ENCODE measurements at regions not wholly inside any gene's neighbourhood (a gene's known extent, or its start where the extent isn't known, plus 50 kb on each side); places are given as distances from the start of the nearest gene placed in this dataset.

DNA sequence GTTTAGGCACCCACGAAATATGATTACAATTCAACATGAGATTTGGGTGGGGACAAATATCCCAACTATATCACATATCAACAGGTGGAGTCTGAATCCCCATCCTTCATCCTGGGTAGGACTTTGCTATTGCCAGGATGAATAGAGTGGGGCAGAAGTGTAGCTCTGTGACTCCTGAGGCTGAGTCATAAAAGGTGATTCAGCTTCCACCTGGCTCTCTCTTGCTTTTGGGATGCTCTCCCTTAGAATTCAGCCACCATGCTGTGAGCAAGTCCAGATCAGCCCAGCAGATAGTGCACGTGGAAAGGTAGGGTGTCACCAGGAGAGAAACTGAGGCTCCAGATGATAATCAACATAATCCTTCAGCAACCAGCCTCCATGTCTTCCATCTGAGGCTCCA lies 193.8 kb upstream of the BCOR start:
- Mint-ChIP-seq H3K36me3 (ENCODE audit: low read depth) (no peaks in the 10 kb centered on the region), H3K9me3 (no peaks in the 10 kb centered on the region), H3K4me1 (no peaks in the 10 kb centered on the region), H3K27ac (no peak overlapping the region), H3K27me3 (peaks cover 1% of the 10 kb centered on the region), H3K4me3 (no peak overlapping the region)
- DNase-seq: no peak
- ChIA-PET POLR2A (no interaction called here), CTCF (no interaction called here)

DNA sequence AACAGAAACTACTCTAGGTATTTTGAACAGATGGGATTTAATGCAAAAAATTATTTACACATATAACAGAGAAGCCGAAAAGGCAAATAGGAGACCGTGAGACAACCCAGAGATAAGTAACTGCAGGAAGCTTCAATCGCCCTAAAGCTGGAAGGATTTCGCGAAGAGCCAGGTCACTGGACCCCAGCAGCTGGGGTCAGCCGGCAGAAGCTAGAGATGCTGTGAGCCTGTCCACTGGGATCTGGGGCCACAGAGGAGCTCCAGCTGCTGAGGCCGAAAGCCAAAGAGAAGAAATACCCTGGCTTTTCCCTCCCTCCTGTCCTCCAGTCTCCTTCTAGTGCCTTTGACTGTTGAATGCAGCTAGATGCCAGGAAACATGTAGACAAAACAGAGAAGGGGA lies 192.8 kb upstream of the BCOR start:
- Mint-ChIP-seq H3K4me3 (no peak overlapping the region), H3K27me3 (no peaks in the 10 kb centered on the region), H3K4me1 (no peaks in the 10 kb centered on the region), H3K27ac (no peak overlapping the region), H3K36me3 (ENCODE audit: low read depth) (no peaks in the 10 kb centered on the region), H3K9me3 (no peaks in the 10 kb centered on the region)
- DNase-seq: no peak
- CTCF ChIA-PET: no interaction called here
- POLR2A ChIA-PET: no interaction called here

DNA sequence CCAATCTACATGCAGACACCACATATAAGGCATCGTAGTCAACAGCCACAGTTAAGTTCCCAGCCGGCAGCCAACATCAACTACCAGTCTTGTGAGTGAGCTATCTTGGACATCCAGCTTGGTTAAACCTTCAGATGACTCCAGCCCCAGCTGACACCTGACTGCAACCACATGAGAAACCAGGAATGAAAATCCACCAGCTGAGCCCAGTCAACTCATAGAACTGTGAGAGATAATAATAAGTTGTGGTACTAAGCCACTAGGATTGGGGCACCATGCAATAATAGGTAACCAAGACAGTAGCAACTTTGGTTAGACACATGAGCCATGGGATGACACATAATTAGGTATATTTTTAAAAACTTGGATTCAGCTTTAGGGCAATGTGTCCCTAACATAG lies 188.1 kb upstream of the BCOR start:
- peaks cover 13% of the 10 kb centered on the region for H3K4me1 Mint-ChIP-seq
- peaks cover 3% of the 10 kb centered on the region for H3K36me3 Mint-ChIP-seq (ENCODE audit: low read depth)
- peaks cover 8% of the 10 kb centered on the region for H3K9me3 Mint-ChIP-seq
- ChIA-PET CTCF (no interaction called here), POLR2A (no interaction called here)
- peaks cover 7% of the 10 kb centered on the region for H3K27me3 Mint-ChIP-seq
- H3K27ac Mint-ChIP-seq: no peak overlapping the region
- no peak for DNase-seq
- H3K4me3 Mint-ChIP-seq: no peak overlapping the region

DNA sequence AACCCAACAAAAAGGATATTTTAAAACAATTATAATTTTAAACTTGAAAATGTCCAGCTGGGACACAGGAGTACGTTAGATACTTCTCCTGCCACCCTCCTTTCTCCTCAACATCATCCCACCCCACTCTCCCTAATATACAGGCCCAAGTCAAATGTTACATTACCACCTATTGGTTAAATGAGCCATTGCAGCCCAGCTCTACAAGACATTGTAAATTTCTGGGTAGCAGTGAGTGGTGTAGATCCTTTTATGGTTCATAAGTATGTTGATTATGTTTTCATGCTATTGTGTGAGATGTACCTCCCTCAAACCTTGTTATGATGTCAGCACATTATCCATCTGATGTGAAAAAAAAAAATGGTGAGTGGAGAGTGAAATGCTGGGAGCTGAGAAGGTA lies 187.1 kb upstream of the BCOR start:
- no peak overlapping the region for H3K4me3 Mint-ChIP-seq
- peaks cover 20% of the 10 kb centered on the region for H3K4me1 Mint-ChIP-seq
- DNase-seq: no peak
- ChIA-PET CTCF (no interaction called here), POLR2A (no interaction called here)
- peaks cover 3% of the 10 kb centered on the region for H3K36me3 Mint-ChIP-seq (ENCODE audit: low read depth)
- H3K27me3 Mint-ChIP-seq: peaks cover 7% of the 10 kb centered on the region
- H3K27ac Mint-ChIP-seq: no peak overlapping the region
- peaks cover 8% of the 10 kb centered on the region for H3K9me3 Mint-ChIP-seq

DNA sequence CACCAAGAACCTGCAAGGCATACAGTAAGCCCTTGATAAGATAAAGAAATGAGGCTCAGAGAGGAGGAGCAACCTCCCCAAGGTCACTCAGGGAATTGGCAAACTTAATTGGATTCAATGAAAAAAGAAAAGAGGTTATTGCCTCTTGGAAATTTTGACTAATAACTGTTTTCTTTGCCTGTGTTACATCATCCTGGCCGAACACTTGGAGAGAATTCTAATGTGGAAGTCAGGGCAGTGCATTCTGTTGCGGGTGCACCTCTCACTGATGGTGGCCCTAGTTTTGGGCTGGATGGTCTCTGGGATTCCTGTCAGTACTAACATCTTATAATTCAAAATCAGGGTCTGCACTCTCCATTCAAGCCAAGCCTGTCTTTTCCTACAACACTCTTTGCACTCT lies 186.2 kb upstream of the BCOR start:
- DNase-seq: no peak
- Mint-ChIP-seq H3K36me3 (ENCODE audit: low read depth) (peaks cover 3% of the 10 kb centered on the region), H3K9me3 (peaks cover 8% of the 10 kb centered on the region), H3K4me1 (peaks cover 28% of the 10 kb centered on the region), H3K27me3 (peaks cover 7% of the 10 kb centered on the region), H3K27ac (no peak overlapping the region), H3K4me3 (no peak overlapping the region)
- ChIA-PET POLR2A (no interaction called here), CTCF (no interaction called here)

DNA sequence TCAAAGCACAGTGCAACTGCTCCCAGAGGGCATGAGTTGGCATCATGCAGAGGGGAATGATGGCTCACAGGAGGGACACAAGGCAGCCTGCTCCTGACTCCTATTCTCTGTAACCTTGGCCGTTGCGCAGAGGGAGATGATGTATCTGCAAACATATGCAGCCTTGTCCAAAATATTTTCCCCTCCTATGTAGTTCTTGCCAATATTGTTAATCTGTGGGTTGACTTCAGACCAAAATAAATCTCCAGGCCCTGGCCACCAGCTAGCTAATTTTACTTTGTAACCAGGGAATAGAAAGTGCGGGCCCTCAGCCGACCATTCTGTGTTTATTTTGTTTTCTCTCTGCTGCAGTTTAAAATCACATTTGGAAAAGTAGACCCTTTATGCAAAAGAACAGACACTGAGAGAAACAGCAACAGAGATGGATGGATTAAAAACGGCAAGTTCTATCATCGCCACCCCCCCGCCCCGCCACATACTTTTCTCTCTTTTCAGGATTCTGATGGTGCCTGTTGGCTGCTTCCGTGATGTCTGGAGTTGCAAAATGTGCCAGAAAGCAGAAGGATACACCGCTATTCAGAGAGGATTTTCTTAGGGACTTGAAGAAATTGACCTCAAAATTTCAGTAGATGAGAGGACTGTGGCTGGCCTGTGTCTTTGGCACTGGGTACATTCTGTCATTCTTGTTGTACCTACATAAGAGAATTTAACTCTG lies 185.3 kb upstream of the BCOR start:
- DNase-seq: no peak
- Mint-ChIP-seq H3K27me3 (peaks cover 7% of the 10 kb centered on the region), H3K27ac (no peak overlapping the region), H3K9me3 (peaks cover 8% of the 10 kb centered on the region), H3K4me3 (no peak overlapping the region), H3K36me3 (ENCODE audit: low read depth) (peaks cover 3% of the 10 kb centered on the region), H3K4me1 (peaks cover 37% of the 10 kb centered on the region)
- POLR2A ChIA-PET: no interaction called here
- CTCF ChIA-PET: no interaction called here

DNA sequence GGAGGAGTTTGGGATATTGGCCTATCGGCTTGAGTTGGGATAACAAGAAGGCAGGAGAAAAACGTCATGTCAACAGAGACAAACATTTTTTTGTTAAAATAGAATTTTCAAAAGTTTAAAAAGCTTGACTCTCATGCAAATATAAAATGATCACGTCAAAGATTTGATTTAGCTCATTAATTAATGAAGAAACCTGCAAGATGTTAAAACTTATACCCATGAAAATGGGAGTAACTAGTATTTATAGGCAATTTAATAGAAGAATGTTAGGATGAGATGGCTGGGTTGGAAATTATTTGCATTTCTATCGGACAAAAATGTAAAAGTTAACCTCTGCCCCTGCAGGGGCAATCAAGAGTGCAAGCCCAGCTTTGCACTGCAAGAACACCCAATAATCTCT lies 184.6 kb upstream of the BCOR start:
- peaks cover 3% of the 10 kb centered on the region for H3K36me3 Mint-ChIP-seq (ENCODE audit: low read depth)
- H3K27ac Mint-ChIP-seq: no peak overlapping the region
- H3K27me3 Mint-ChIP-seq: peaks cover 7% of the 10 kb centered on the region
- H3K9me3 Mint-ChIP-seq: peaks cover 8% of the 10 kb centered on the region
- POLR2A ChIA-PET: no interaction called here
- H3K4me1 Mint-ChIP-seq: peaks cover 42% of the 10 kb centered on the region
- CTCF ChIA-PET: interaction anchor here (0.7 kb wide), 1 partner anchor 28 kb away, joined by 3 read pairs; no protein-coding TSS in a partner anchor
- H3K4me3 Mint-ChIP-seq: no peak overlapping the region
- no peak for DNase-seq

DNA sequence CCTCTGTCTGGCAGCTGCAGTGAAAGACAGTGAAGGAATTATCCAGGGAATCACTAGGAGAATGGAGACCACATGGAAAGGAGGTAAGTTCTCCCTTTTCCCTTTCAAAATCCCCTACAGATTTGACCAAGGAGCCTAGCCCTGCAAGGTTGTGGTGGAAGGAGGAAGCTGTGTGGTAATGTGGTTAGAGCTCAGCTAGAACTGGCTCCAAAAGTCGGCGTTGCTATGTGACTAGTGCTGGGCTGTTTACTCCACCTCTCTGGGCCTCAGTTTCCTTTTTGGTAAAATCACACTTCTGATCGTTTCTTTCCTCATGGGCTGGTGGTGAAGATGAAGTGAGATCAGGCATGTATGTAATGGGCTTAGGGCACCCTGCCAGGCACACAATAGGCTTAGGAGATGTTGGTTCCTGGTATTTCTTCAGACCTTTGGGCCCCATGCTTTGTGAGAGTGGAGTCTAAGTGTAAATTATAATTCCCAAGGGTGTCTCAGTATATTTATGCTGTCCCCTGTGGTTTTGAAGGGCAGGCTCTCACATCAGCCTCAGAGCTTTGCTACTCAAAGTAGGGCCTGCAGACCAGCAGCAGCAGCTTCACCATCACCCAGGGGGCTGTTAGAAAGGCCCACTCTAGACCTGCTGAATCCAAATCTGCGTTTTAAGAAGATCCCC lies 183.7 kb upstream of the BCOR start:
- Mint-ChIP-seq H3K27me3 (peaks cover 7% of the 10 kb centered on the region), H3K9me3 (peaks cover 8% of the 10 kb centered on the region), H3K27ac (peak overlapping the region; percentile 38), H3K4me1 (peaks cover 42% of the 10 kb centered on the region), H3K36me3 (ENCODE audit: low read depth) (peaks cover 3% of the 10 kb centered on the region), H3K4me3 (no peak overlapping the region)
- ChIA-PET CTCF (no interaction called here), POLR2A (interaction anchor here (0.9 kb wide), 1 partner anchor 79 kb away, joined by 3 read pairs; no protein-coding TSS in a partner anchor)
- DNase-seq: peak; percentile 54

DNA sequence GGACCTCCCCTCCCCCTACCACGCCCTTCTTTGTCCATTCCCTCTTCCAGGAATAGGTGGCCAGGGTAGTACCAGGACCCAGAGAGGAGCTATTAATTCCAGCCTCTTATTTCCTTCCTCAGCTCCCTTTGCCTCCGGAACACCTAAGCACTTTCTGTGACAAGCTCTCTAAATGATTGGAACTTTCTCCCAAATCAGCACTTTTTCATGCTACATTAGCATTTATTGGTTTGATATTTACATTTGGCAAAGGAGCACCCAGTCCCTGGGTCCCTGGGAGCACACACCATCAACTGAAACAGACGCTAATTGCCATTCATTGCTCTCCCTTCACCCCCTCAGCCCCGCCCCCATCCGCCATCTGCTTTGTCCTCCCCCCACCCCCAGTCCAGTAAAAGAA lies 182.0 kb upstream of the BCOR start:
- Mint-ChIP-seq H3K36me3 (ENCODE audit: low read depth) (no peaks in the 10 kb centered on the region), H3K9me3 (peaks cover 3% of the 10 kb centered on the region), H3K27ac (no peak overlapping the region), H3K27me3 (peaks cover 7% of the 10 kb centered on the region), H3K4me3 (no peak overlapping the region), H3K4me1 (peaks cover 42% of the 10 kb centered on the region)
- DNase-seq: no peak
- POLR2A ChIA-PET: interaction anchor here (1.1 kb wide), 1 partner anchor 103 kb away, joined by 3 read pairs; no protein-coding TSS in a partner anchor
- CTCF ChIA-PET: interaction anchor here (1.2 kb wide), 1 partner anchor 114 kb away, joined by 3 read pairs; no protein-coding TSS in a partner anchor

DNA sequence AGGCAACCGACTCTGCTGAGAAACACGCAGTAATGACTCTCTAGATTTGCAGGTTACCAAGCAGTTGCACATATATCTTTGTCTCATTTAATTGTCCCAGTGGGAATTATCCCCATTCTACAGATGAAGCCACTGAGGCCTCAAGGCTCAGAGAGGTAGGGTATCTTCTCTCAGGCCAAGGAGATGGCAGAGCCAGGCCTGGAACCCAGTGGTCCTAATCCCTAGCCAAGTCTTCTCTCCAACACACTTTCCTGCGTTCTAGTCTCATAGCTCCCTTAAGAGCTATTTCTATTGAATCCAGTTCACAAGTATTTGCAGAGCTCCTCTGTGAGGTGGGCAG lies 181.3 kb upstream of the BCOR start:
- no peak overlapping the region for H3K4me3 Mint-ChIP-seq
- ChIA-PET POLR2A (interaction anchor here (1.1 kb wide), 1 partner anchor 102 kb away, joined by 3 read pairs; no protein-coding TSS in a partner anchor), CTCF (interaction anchor here (1.0 to 1.6 kb wide), 2 partner anchors 10 to 189 kb away, joined by 3 to 5 read pairs; no protein-coding TSS in a partner anchor)
- H3K36me3 Mint-ChIP-seq (ENCODE audit: low read depth): no peaks in the 10 kb centered on the region
- no peak overlapping the region for H3K27ac Mint-ChIP-seq
- no peak for DNase-seq
- H3K4me1 Mint-ChIP-seq: peaks cover 42% of the 10 kb centered on the region
- peaks cover 1% of the 10 kb centered on the region for H3K9me3 Mint-ChIP-seq
- peaks cover 6% of the 10 kb centered on the region for H3K27me3 Mint-ChIP-seq

DNA sequence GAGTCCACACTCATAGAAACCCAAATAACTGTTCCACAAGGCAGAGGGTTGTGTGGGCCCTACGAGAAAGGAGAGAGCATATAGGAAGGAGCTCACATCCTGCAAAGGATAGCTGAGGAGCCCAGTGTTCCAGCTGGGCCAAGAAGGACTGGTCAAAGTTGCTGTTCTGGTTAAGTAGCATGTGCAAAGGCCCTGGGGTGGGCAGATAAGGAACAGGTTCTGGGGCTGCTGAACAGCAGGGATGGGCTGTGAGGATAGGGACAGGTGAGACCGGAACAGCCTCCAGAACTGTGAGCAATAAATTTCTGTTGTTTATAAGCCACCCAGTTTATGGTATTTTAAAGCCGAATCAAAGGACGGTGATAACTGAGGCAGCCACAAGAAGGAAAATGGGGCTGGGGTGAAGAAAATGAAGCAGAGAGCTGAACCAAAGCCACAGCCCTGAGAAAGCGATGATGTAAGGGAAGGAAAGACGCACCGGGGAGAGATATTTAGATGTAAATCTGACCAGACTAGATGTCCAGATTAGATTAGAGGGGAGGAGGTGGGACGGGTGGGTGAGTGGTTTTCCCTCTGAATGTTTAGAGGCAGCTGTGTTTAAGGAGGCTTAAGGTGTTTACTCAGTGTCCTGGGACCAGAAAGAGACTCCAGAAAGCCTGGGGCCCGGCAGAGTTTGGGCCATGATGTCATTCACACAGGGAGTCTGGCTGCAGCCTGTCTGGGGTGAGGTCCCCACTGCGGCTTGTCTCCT lies 180.8 kb upstream of the BCOR start:
- DNase-seq: peak; percentile 73
- H3K27ac Mint-ChIP-seq: peak overlapping the region; percentile 59

DNA sequence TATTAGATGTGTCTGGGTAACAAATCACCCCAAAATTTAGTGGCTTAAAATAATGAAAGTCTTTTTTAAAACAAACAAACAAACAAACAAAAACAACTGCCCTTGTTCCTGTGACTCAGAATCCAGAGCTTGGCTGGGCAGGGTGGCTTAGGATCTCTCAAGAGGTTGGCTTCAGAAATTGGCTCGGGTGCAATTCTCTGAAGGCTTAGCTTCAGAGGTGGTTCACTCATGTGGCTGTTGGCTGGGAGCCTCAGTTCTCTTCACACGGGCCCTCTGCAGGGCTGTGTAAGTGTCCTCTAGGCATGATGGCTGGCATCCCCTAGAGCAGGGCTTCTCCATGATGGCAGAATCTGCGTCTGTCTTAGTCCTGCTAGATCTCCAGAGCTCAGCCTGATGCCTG lies 179.9 kb upstream of the BCOR start:
- ChIA-PET POLR2A (no interaction called here), CTCF (interaction anchor here (0.7 to 1.6 kb wide), 2 partner anchors 191 to 512 kb away, joined by 5 read pairs; no protein-coding TSS in a partner anchor)
- peaks cover 42% of the 10 kb centered on the region for H3K4me1 Mint-ChIP-seq
- H3K9me3 Mint-ChIP-seq: no peaks in the 10 kb centered on the region
- no peaks in the 10 kb centered on the region for H3K36me3 Mint-ChIP-seq (ENCODE audit: low read depth)
- H3K4me3 Mint-ChIP-seq: no peak overlapping the region
- peaks cover 4% of the 10 kb centered on the region for H3K27me3 Mint-ChIP-seq
- DNase-seq: no peak
- H3K27ac Mint-ChIP-seq: no peak overlapping the region

More for the DNA sequence above, 180.8 kb upstream of the BCOR start:
- H3K4me3 Mint-ChIP-seq: no peak overlapping the region
- ChIA-PET POLR2A (no interaction called here), CTCF (interaction anchor here (1.0 to 1.6 kb wide), 2 partner anchors 10 to 190 kb away, joined by 3 to 5 read pairs; no protein-coding TSS in a partner anchor)
- no peaks in the 10 kb centered on the region for H3K9me3 Mint-ChIP-seq
- H3K27me3 Mint-ChIP-seq: peaks cover 6% of the 10 kb centered on the region
- H3K4me1 Mint-ChIP-seq: peaks cover 42% of the 10 kb centered on the region
- H3K36me3 Mint-ChIP-seq (ENCODE audit: low read depth): no peaks in the 10 kb centered on the region

DNA sequence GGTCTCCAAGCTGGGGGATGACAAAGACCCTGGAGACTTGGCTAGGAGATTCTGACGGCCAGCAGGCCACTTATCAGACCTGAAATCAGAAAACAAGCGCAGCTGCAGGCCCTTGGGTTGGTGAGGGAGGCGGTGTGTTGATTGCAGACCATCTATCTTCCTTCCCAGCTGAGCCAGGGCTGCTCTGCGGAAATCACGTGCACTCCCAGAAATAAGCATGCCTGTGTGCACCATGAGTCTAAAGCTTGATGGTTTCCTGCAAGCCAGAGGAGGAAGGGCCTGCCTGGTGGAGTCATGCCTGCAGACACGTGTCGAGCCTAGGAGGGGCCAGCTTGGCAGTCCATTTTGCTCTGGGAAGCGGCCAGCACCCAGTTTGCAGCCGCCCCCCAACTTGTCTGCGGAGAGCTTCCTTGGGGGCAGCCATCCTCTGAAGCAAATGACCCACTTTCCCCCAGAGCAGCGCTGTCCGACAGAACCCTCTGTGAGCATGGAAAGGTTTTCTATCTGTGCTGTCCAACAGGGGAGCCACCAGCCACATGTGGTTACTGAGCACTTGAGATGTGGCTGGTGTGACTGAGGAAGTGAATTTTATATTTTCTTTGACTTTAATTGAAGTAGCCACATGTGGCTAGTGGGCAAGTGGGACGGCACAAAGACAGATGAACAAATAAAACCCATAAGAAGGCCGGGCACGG lies 175.7 kb upstream of the BCOR start:
- ChIA-PET POLR2A (no interaction called here), CTCF (interaction anchor here (0.6 kb wide), 1 partner anchor 491 kb away, joined by 4 read pairs; no protein-coding TSS in a partner anchor)
- Mint-ChIP-seq H3K27me3 (no peaks in the 10 kb centered on the region), H3K4me1 (peaks cover 9% of the 10 kb centered on the region), H3K27ac (no peak overlapping the region), H3K36me3 (ENCODE audit: low read depth) (no peaks in the 10 kb centered on the region), H3K9me3 (no peaks in the 10 kb centered on the region), H3K4me3 (no peak overlapping the region)
- DNase-seq: no peak
